Peyer's patch (tissue), 4 donors: ENCODE measurements at regions not wholly inside any gene's neighbourhood (a gene's known extent, or its start where the extent isn't known, plus 50 kb on each side); places are given as distances from the start of the nearest gene placed in this dataset.

Experiments used
- DNase-seq, 3 donors: peaks; one replicate each; pipeline ENCODE4 v3.0.0-alpha.2; 2017 to 2019
- H3K27ac ChIP-seq, 4 donors: fragments of 200-600 bp; sonication (generic); one replicate each; pipeline ENCODE4 v1.5.1; 2016 to 2019
- H3K27me3 ChIP-seq, 2 donors: fragments of 200-600 bp; sonication (generic); one replicate each; pipeline ENCODE4 v1.5.1; 2019
- H3K36me3 ChIP-seq, 3 donors: fragments of 200-600 bp; sonication (generic); one replicate each; pipeline ENCODE4 v1.5.1; 2016 to 2019
- H3K4me1 ChIP-seq, 4 donors: fragments of 200-600 bp; sonication (generic); one replicate each; pipeline ENCODE4 v1.5.1; 2016 to 2019
- H3K4me3 ChIP-seq, 4 donors: fragments of 200-600 bp; sonication (generic); 1 replicate in 3 of 4; 2 replicates in 1 of 4; pipeline ENCODE4 v1.5.1; 2016 to 2019; ENCODE audit warnings: mild to moderate bottlenecking in 1 of 4
- H3K9me3 ChIP-seq, 4 donors: fragments of 200-600 bp; sonication (generic); one replicate each; pipeline ENCODE4 v1.5.1; 2016 to 2019; ENCODE audit warnings: mild to moderate bottlenecking in 1 of 4
- CTCF ChIP-seq, 6 experiments: fragments of 450-650 bp in 4 of 6; fragments of 200-600 bp in 2 of 6; sonication (generic) in 1 of 6; IDR thresholded peaks; one replicate each; pipeline ENCODE4 v1.5.1; 2017 to 2019; ENCODE audit warnings: antibody characterized with exemption in 6 of 6, mild to moderate bottlenecking in 3 of 6, moderate library complexity in 1 of 6
- POLR2A ChIP-seq, 2 donors: fragments of 450-650 bp; IDR thresholded peaks; one replicate each; pipeline ENCODE4 v1.5.1; 2017; ENCODE audit warnings: antibody characterized with exemption in 2 of 2, mild to moderate bottlenecking in 2 of 2, moderate library complexity in 2 of 2

DNA sequence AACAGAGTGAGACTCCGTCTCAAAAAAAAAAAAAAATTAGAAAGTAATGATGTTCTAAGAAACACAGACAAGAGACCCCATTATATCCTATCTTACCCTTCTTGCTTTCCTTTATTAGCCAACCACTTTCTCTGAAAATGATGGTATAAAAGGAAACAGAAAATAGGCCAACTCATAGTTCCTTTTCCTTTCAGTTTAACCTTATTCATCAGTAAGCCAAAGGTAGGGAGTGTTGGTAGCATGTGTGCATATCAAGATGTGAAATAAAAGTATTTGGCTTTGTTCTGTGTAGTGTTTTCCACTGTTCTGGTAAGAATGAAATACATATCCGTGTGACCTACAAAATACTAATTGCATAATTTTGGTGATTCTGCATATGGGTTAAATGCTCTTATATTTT, 266.6 kb downstream of the ZNF674 start:
- Histone ChIP-seq H3K4me1 (no peaks in the 10 kb centered on the region), H3K36me3 (no peaks in the 10 kb centered on the region), H3K4me3 (no peak overlapping the region), H3K9me3 (no peaks in the 10 kb centered on the region), H3K27ac (no peak overlapping the region), H3K27me3 (no peaks in the 10 kb centered on the region)
- DNase-seq = no peak
- TF ChIP-seq POLR2A (IDR thresholded peaks at IDR 0.05) = no peak

DNA sequence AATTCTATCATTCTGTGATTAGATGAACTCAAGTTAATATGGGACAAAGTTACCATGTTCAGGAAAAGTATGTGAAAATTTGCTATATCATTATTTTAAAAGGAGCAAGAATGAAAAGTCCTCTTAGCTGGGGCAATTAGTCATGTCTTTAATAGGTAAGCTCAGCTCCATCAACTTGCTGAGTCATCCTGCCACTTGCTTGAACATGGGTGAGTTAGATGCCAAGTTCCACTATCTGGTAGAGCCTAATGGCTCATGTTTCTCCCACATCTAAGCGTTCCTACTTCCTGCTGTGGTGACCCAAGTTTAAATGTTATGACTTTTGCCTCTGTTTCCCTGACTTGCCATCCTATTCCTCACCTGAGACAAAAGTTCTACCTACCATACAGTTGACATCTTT, 276.8 kb downstream of the ZNF674 start:
- Histone ChIP-seq H3K27ac (no peak overlapping the region), H3K4me3 (no peak overlapping the region), H3K27me3 (no peaks in the 10 kb centered on the region), H3K4me1 (no peaks in the 10 kb centered on the region), H3K36me3 (no peaks in the 10 kb centered on the region), H3K9me3 (no peaks in the 10 kb centered on the region)
- TF ChIP-seq POLR2A (IDR thresholded peaks at IDR 0.05) (no peak), CTCF (IDR thresholded peaks at IDR 0.05) (no peak)
- peak in 1 of 3 donors; percentile 48 for DNase-seq

- Histone ChIP-seq H3K27me3 (no peaks in the 10 kb centered on the region), H3K9me3 (no peaks in the 10 kb centered on the region), H3K36me3 (no peaks in the 10 kb centered on the region), H3K4me3 (no peak overlapping the region), H3K27ac (no peak overlapping the region), H3K4me1 (no peaks in the 10 kb centered on the region)
- no peak for DNase-seq
- TF ChIP-seq CTCF (IDR thresholded peaks at IDR 0.05) (no peak), POLR2A (IDR thresholded peaks at IDR 0.05) (no peak)
Observed at GRCh38 chrX:46263494-46263893, 281.7 kb downstream of the ZNF674 start.

- Histone ChIP-seq H3K9me3 (no peaks in the 10 kb centered on the region), H3K27ac (no peak overlapping the region), H3K36me3 (no peaks in the 10 kb centered on the region), H3K27me3 (no peaks in the 10 kb centered on the region), H3K4me3 (no peak overlapping the region), H3K4me1 (no peaks in the 10 kb centered on the region)
- no peak for TF ChIP-seq CTCF (IDR thresholded peaks at IDR 0.05)
- TF ChIP-seq POLR2A (IDR thresholded peaks at IDR 0.05) = no peak
- no peak for DNase-seq
Observed at GRCh38 chrX:46262304-46262703, 282.9 kb downstream of the ZNF674 start.

GRCh38 chrX:46260499-46260898, 284.7 kb downstream of the ZNF674 start:
- no peak overlapping the region for H3K27ac ChIP-seq
- no peak overlapping the region for H3K4me3 ChIP-seq
- TF ChIP-seq CTCF (IDR thresholded peaks at IDR 0.05) = no peak
- no peak for TF ChIP-seq POLR2A (IDR thresholded peaks at IDR 0.05)
- no peaks in the 10 kb centered on the region for H3K4me1 ChIP-seq
- no peak for DNase-seq
- H3K36me3 ChIP-seq = no peaks in the 10 kb centered on the region
- no peaks in the 10 kb centered on the region for H3K27me3 ChIP-seq
- H3K9me3 ChIP-seq = no peaks in the 10 kb centered on the region

DNA sequence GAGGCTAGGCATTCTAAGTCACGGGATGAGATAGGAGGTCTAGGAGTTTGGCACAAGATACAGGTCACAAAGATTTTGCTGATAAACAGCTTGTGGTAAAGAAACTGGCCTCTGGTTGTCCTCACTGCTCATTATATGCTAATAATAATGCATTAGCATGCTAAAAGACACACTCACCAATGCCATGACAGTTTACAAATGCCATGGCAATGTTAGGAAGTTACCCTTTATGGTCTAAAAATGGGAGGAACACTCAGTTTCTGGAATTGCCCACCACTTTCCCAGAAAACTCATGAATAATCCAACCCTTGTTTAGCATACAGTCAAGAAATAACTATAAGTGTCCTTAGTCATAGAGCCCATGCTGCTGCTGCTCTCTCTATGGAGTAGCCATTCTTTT, 286.9 kb downstream of the ZNF674 start:
- no peaks in the 10 kb centered on the region for H3K36me3 ChIP-seq
- no peak for DNase-seq
- no peak overlapping the region for H3K27ac ChIP-seq
- no peaks in the 10 kb centered on the region for H3K4me1 ChIP-seq
- H3K9me3 ChIP-seq = no peaks in the 10 kb centered on the region
- H3K27me3 ChIP-seq = no peaks in the 10 kb centered on the region
- H3K4me3 ChIP-seq = no peak overlapping the region
- no peak for TF ChIP-seq POLR2A (IDR thresholded peaks at IDR 0.05)
- no peak for TF ChIP-seq CTCF (IDR thresholded peaks at IDR 0.05)
